ENCODE measurements at regions not wholly inside any gene's neighbourhood (a gene's known extent, or its start where the extent isn't known, plus 50 kb on each side); places are given as distances from the start of the nearest gene placed in this dataset.

GRCh38 chr14:41037388-41037787, 569.3 kb upstream of the LRFN5 start:
- no peak for ATAC-seq
- ChIA-PET CTCF (no interaction called here), POLR2A (no interaction called here)
- H3K36me3 Mint-ChIP-seq (ENCODE audit: low read depth): no peaks in the 10 kb centered on the region
- H3K27ac Mint-ChIP-seq: no peak overlapping the region
- no peaks in the 10 kb centered on the region for H3K27me3 Mint-ChIP-seq
- intact Hi-C loops (cut with micrococcal nuclease): no loop called here
- peaks cover 6% of the 10 kb centered on the region for H3K9me3 Mint-ChIP-seq
- H3K4me3 Mint-ChIP-seq: no peak overlapping the region
- H3K4me1 Mint-ChIP-seq (ENCODE audit: low read depth): no peaks in the 10 kb centered on the region
- TF ChIP-seq, protein P1, sequence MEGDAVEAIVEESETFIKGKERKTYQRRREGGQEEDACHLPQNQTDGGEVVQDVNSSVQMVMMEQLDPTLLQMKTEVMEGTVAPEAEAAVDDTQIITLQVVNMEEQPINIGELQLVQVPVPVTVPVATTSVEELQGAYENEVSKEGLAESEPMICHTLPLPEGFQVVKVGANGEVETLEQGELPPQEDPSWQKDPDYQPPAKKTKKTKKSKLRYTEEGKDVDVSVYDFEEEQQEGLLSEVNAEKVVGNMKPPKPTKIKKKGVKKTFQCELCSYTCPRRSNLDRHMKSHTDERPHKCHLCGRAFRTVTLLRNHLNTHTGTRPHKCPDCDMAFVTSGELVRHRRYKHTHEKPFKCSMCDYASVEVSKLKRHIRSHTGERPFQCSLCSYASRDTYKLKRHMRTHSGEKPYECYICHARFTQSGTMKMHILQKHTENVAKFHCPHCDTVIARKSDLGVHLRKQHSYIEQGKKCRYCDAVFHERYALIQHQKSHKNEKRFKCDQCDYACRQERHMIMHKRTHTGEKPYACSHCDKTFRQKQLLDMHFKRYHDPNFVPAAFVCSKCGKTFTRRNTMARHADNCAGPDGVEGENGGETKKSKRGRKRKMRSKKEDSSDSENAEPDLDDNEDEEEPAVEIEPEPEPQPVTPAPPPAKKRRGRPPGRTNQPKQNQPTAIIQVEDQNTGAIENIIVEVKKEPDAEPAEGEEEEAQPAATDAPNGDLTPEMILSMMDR (IDR thresholded peaks at IDR 0.05): no peak
- DNase-seq: no peak

DNA sequence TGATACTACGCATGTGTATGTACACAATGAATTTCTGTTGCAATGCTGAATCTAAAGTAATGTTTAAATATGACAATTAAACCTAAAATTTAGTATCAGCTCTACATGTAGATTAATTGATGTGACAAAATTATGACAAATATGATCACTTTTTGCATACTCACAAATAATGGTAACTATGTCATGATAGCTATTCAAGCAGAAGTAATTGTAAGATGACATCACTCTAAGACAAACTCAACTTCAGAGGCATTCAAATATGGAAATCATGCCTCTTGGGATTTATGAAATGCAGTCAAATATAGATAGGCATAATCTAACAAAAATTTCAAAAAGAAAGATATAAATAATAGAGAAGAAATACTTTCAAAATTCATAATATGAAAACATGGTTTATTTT, 571.7 kb upstream of the LRFN5 start:
- Mint-ChIP-seq H3K4me1 (ENCODE audit: low read depth) (no peaks in the 10 kb centered on the region), H3K27ac (no peak overlapping the region), H3K9me3 (peaks cover 6% of the 10 kb centered on the region), H3K27me3 (no peaks in the 10 kb centered on the region), H3K4me3 (no peak overlapping the region), H3K36me3 (ENCODE audit: low read depth) (no peaks in the 10 kb centered on the region)
- CTCF ChIA-PET: no interaction called here
- intact Hi-C loops (cut with micrococcal nuclease): no loop called here
- no peak for DNase-seq
- POLR2A ChIA-PET: no interaction called here
- TF ChIP-seq, protein P1 (IDR thresholded peaks at IDR 0.05): no peak
- no peak for ATAC-seq

DNA sequence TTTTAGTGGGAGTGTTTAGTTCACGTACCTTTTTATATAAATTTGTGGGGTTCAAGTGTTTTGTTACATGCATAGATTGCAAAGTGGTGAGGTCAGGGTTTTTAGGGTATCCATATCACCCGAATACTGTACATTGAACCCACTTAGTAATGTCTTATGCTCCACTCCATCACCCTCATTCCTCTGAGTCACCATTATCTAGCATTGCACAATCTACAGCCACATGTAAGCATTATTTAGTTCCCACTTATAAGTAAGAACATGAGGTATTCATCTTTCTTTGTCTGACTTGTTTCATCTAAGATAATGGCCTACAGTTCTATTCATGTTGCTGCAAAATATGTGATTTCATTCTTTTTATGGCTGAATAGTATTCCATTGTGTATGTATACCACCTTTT, 583.7 kb upstream of the LRFN5 start:
- ChIA-PET POLR2A (no interaction called here), CTCF (no interaction called here)
- Mint-ChIP-seq H3K4me3 (no peak overlapping the region), H3K4me1 (ENCODE audit: low read depth) (no peaks in the 10 kb centered on the region), H3K27ac (no peak overlapping the region), H3K9me3 (peaks cover 1% of the 10 kb centered on the region), H3K36me3 (ENCODE audit: low read depth) (no peaks in the 10 kb centered on the region), H3K27me3 (no peaks in the 10 kb centered on the region)
- ATAC-seq: no peak
- TF ChIP-seq, protein P1 (IDR thresholded peaks at IDR 0.05): no peak
- DNase-seq: no peak
- intact Hi-C loops (cut with micrococcal nuclease): no loop called here

GRCh38 chr14:41016213-41016612, 590.5 kb upstream of the LRFN5 start:
- no peak overlapping the region for H3K27ac Mint-ChIP-seq
- POLR2A ChIA-PET: no interaction called here
- TF ChIP-seq, protein P1 (IDR thresholded peaks at IDR 0.05): no peak
- H3K27me3 Mint-ChIP-seq: no peaks in the 10 kb centered on the region
- ATAC-seq (no peak), DNase-seq (no peak)
- H3K4me3 Mint-ChIP-seq: no peak overlapping the region
- H3K4me1 Mint-ChIP-seq (ENCODE audit: low read depth): no peaks in the 10 kb centered on the region
- no peaks in the 10 kb centered on the region for H3K36me3 Mint-ChIP-seq (ENCODE audit: low read depth)
- peaks cover 1% of the 10 kb centered on the region for H3K9me3 Mint-ChIP-seq
- CTCF ChIA-PET: no interaction called here
- intact Hi-C loops (cut with micrococcal nuclease): no loop called here

DNA sequence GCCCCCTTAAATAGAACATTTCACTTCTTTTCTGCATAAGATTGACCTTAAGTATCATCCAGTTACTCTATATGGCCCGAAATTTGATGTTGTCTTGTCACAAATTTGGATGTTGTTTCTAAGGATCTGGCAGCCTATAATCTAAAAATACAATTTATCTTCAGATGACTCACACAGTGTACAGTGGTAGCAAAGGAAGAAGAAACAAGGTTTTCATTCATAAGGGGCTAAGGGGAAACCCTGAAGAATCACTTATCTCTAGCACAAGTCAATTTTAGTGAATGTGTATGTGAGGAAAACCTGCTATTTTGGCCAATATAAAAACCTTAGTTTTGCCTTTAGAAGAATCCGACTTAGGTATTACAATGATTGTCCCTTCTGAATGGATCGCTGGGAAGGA, 606.3 kb upstream of the LRFN5 start:
- TF ChIP-seq, protein P1 (IDR thresholded peaks at IDR 0.05): no peak
- H3K27ac Mint-ChIP-seq: no peak overlapping the region
- no peaks in the 10 kb centered on the region for H3K4me1 Mint-ChIP-seq (ENCODE audit: low read depth)

More for the DNA sequence above, 606.3 kb upstream of the LRFN5 start:
- no peaks in the 10 kb centered on the region for H3K36me3 Mint-ChIP-seq (ENCODE audit: low read depth)
- ATAC-seq: no peak
- no peak for DNase-seq
- H3K4me3 Mint-ChIP-seq: no peak overlapping the region
- intact Hi-C loops (cut with micrococcal nuclease): no loop called here
- CTCF ChIA-PET: no interaction called here
- POLR2A ChIA-PET: no interaction called here
- peaks cover 2% of the 10 kb centered on the region for H3K9me3 Mint-ChIP-seq
- no peaks in the 10 kb centered on the region for H3K27me3 Mint-ChIP-seq
